ENCODE measurements at regions not wholly inside any gene's neighbourhood (a gene's known extent, or its start where the extent isn't known, plus 50 kb on each side); places are given as distances from the start of the nearest gene placed in this dataset.
A peak's percentile ranks its signal among the peaks of the same experiment; 100 is the strongest.
"Not testable (repeated sequence)": the region's sequence is repeated elsewhere in the genome, so short reads cannot be mapped to it uniquely, and the experiment has no call there.

- no peak for DNase-seq (ENCODE audit: low spot score)
Observed at GRCh38 chr6:105728995-105729394, 326.1 kb upstream of the PREP start.

- DNase-seq (ENCODE audit: low spot score) = no peak
Observed at GRCh38 chr6:105726902-105727655, 324.2 kb upstream of the PREP start.

GRCh38 chr6:105714846-105715245 lies 312.0 kb upstream of the PREP start:
- DNase-seq (ENCODE audit: low spot score) = no peak

- DNase-seq (ENCODE audit: low spot score) = no peak
Observed at GRCh38 chr6:105713474-105714118, 310.7 kb upstream of the PREP start.

GRCh38 chr6:105711216-105711615 lies 308.3 kb upstream of the PREP start:
- DNase-seq (ENCODE audit: low spot score) = no peak

- no peak for DNase-seq (ENCODE audit: low spot score)
Observed at GRCh38 chr6:105705608-105706007, 302.7 kb upstream of the PREP start.

- DNase-seq (ENCODE audit: low spot score) = no peak
Observed at GRCh38 chr6:105695461-105695860, 292.6 kb upstream of the PREP start.

- DNase-seq (ENCODE audit: low spot score) = peak; percentile 12
Observed at GRCh38 chr6:105692613-105693215, 289.8 kb upstream of the PREP start.

GRCh38 chr6:105691971-105692370 lies 289.1 kb upstream of the PREP start:
- DNase-seq (ENCODE audit: low spot score) = no peak

- DNase-seq (ENCODE audit: low spot score) = peak; percentile 12
Observed at GRCh38 chr6:105691081-105691480, 288.2 kb upstream of the PREP start.

- no peak for DNase-seq (ENCODE audit: low spot score)
Observed at GRCh38 chr6:105688573-105688972, 285.7 kb upstream of the PREP start.

- DNase-seq (ENCODE audit: low spot score) = not testable (repeated sequence)
Observed at GRCh38 chr6:105686793-105687192, 283.9 kb upstream of the PREP start.

- no peak for DNase-seq (ENCODE audit: low spot score)
Observed at GRCh38 chr6:105681061-105681460, 278.2 kb upstream of the PREP start.

GRCh38 chr6:105680131-105680530 lies 277.2 kb upstream of the PREP start:
- no peak for DNase-seq (ENCODE audit: low spot score)

GRCh38 chr6:105678516-105678915 lies 275.6 kb upstream of the PREP start:
- no peak for DNase-seq (ENCODE audit: low spot score)

GRCh38 chr6:105677671-105678475 lies 275.0 kb upstream of the PREP start:
- no peak for DNase-seq (ENCODE audit: low spot score)

- no peak for DNase-seq (ENCODE audit: low spot score)
Observed at GRCh38 chr6:105676857-105677256, 274.0 kb upstream of the PREP start.

GRCh38 chr6:105675715-105676397 lies 273.0 kb upstream of the PREP start:
- peak; percentile 27 for DNase-seq (ENCODE audit: low spot score)

- not testable (repeated sequence) for DNase-seq (ENCODE audit: low spot score)
Observed at GRCh38 chr6:105672856-105673538, 270.1 kb upstream of the PREP start.

- no peak for DNase-seq (ENCODE audit: low spot score)
Observed at GRCh38 chr6:105669232-105669631, 266.4 kb upstream of the PREP start.

- DNase-seq (ENCODE audit: low spot score) = no peak
Observed at GRCh38 chr6:105667056-105667455, 264.2 kb upstream of the PREP start.
